ENCODE measurements at regions not wholly inside any gene's neighbourhood (a gene's known extent, or its start where the extent isn't known, plus 50 kb on each side); places are given as distances from the start of the nearest gene placed in this dataset.

GRCh38 chr12:127294651-127295210 is 972.2 kb upstream of the TMEM132C start:
- H3K27ac ChIP-seq (ENCODE audit: low read length), result no peak overlapping the region
- H3K4me3 ChIP-seq (ENCODE audit: low read length), result no peak overlapping the region
- H3K4me1 ChIP-seq (ENCODE audit: insufficient read depth, low read length), result no peaks in the 10 kb centered on the region
- H3K36me3 ChIP-seq (ENCODE audit: insufficient read depth, low read depth, low read length), result no peaks in the 10 kb centered on the region
- no peaks in the 10 kb centered on the region for H3K27me3 ChIP-seq (ENCODE audit: insufficient read depth, low read length)
- H3K9ac ChIP-seq (ENCODE audit: low read depth, low read length), result no peak overlapping the region
- H3K9me3 ChIP-seq (ENCODE audit: insufficient read depth, low read depth, low read length), result peaks cover 6% of the 10 kb centered on the region; the same call in 1 of the 2 replicates

GRCh38 chr12:127295630-127296029 is 971.3 kb upstream of the TMEM132C start:
- H3K9ac ChIP-seq (ENCODE audit: low read depth, low read length), result no peak overlapping the region
- no peaks in the 10 kb centered on the region for H3K27me3 ChIP-seq (ENCODE audit: insufficient read depth, low read length)
- no peaks in the 10 kb centered on the region for H3K4me1 ChIP-seq (ENCODE audit: insufficient read depth, low read length)
- no peaks in the 10 kb centered on the region for H3K36me3 ChIP-seq (ENCODE audit: insufficient read depth, low read depth, low read length)
- H3K27ac ChIP-seq (ENCODE audit: low read length), result no peak overlapping the region
- H3K9me3 ChIP-seq (ENCODE audit: insufficient read depth, low read depth, low read length), result peaks cover 9% of the 10 kb centered on the region; the same call in 1 of the 2 replicates
- H3K4me3 ChIP-seq (ENCODE audit: low read length), result no peak overlapping the region

DNA sequence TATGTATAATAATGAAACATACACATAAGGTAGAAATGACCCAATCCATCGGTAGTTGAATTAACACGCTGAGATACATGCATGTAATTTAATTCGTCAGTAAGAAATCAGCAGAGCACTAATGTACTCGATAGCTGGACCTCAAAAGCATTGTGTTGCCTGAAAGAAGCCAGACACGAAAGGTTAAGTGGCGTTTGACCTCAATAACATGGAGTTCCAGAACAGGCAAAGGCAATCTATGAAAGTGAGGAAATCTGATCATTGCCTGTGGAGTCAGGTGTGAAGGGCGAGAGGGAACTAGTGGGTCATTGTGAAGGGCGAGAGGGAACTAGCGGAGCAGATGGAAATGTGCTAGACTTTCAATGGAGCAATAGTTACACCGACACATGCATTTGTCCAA is 970.4 kb upstream of the TMEM132C start:
- peaks cover 9% of the 10 kb centered on the region; the same call in 1 of the 2 replicates for H3K9me3 ChIP-seq (ENCODE audit: insufficient read depth, low read depth, low read length)
- H3K4me3 ChIP-seq (ENCODE audit: low read length), result no peak overlapping the region
- no peak overlapping the region for H3K27ac ChIP-seq (ENCODE audit: low read length)
- H3K36me3 ChIP-seq (ENCODE audit: insufficient read depth, low read depth, low read length), result no peaks in the 10 kb centered on the region
- H3K9ac ChIP-seq (ENCODE audit: low read depth, low read length), result no peak overlapping the region
- H3K4me1 ChIP-seq (ENCODE audit: insufficient read depth, low read length), result no peaks in the 10 kb centered on the region
- H3K27me3 ChIP-seq (ENCODE audit: insufficient read depth, low read length), result no peaks in the 10 kb centered on the region

GRCh38 chr12:127297327-127297726 is 969.6 kb upstream of the TMEM132C start:
- peaks cover 9% of the 10 kb centered on the region; the same call in 1 of the 2 replicates for H3K9me3 ChIP-seq (ENCODE audit: insufficient read depth, low read depth, low read length)
- no peak overlapping the region for H3K4me3 ChIP-seq (ENCODE audit: low read length)
- no peaks in the 10 kb centered on the region for H3K4me1 ChIP-seq (ENCODE audit: insufficient read depth, low read length)
- H3K27me3 ChIP-seq (ENCODE audit: insufficient read depth, low read length), result no peaks in the 10 kb centered on the region
- no peak overlapping the region for H3K27ac ChIP-seq (ENCODE audit: low read length)
- no peak overlapping the region for H3K9ac ChIP-seq (ENCODE audit: low read depth, low read length)
- H3K36me3 ChIP-seq (ENCODE audit: insufficient read depth, low read depth, low read length), result no peaks in the 10 kb centered on the region

DNA sequence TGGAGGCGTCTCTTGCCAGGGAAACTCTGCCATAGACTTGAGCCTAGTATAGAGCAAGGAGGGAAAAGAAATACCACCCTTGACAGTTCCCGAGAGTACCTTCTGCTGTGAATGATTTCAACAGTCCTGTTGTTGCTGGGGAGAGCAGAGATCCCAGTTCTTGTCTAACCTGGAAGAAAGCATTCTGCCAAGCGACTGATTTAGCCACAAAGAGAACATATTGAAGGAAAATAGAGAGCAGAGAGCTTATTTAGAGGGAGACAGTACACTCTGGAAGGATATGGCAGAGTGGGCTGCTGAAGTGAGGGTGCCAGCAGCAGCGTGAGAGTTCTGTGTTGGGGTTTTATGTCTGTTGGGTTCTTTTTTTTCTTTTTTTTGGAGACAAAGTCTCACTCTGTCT is 966.9 kb upstream of the TMEM132C start:
- Histone ChIP-seq H3K27me3 (ENCODE audit: insufficient read depth, low read length) (no peaks in the 10 kb centered on the region), H3K4me1 (ENCODE audit: insufficient read depth, low read length) (no peaks in the 10 kb centered on the region), H3K36me3 (ENCODE audit: insufficient read depth, low read depth, low read length) (no peaks in the 10 kb centered on the region), H3K9me3 (ENCODE audit: insufficient read depth, low read depth, low read length) (peaks cover 9% of the 10 kb centered on the region; the same call in 1 of the 2 replicates), H3K9ac (ENCODE audit: low read depth, low read length) (no peak overlapping the region), H3K4me3 (ENCODE audit: low read length) (no peak overlapping the region), H3K27ac (ENCODE audit: low read length) (no peak overlapping the region)

- Histone ChIP-seq H3K4me1 (ENCODE audit: insufficient read depth, low read length) (no peaks in the 10 kb centered on the region), H3K27me3 (ENCODE audit: insufficient read depth, low read length) (no peaks in the 10 kb centered on the region), H3K36me3 (ENCODE audit: insufficient read depth, low read depth, low read length) (no peaks in the 10 kb centered on the region), H3K4me3 (ENCODE audit: low read length) (no peak overlapping the region), H3K9me3 (ENCODE audit: insufficient read depth, low read depth, low read length) (peaks cover 9% of the 10 kb centered on the region; the same call in 1 of the 2 replicates), H3K9ac (ENCODE audit: low read depth, low read length) (no peak overlapping the region), H3K27ac (ENCODE audit: low read length) (no peak overlapping the region)
Observed at GRCh38 chr12:127300753-127301152, 966.2 kb upstream of the TMEM132C start.

DNA sequence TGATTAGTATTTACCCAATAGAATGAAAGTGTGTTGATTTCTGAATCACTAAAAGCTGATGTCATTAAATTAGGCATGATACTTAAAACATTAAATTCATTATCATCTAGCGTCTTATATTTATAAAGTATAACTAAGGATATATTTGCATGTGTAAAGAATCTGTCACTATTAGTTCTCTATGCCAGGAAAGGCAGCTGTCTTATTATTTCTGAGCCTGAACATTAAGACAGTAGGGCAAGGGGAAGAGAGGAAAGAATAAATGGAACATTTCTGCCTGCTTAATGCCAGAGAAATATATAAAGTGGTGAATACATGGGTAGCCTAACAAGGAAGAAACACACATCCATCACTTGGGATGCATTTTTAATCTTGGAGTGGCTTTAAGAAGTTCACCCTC is 965.1 kb upstream of the TMEM132C start:
- no peaks in the 10 kb centered on the region for H3K4me1 ChIP-seq (ENCODE audit: insufficient read depth, low read length)
- H3K27me3 ChIP-seq (ENCODE audit: insufficient read depth, low read length), result no peaks in the 10 kb centered on the region
- no peak overlapping the region for H3K9ac ChIP-seq (ENCODE audit: low read depth, low read length)
- H3K27ac ChIP-seq (ENCODE audit: low read length), result no peak overlapping the region
- no peak overlapping the region for H3K4me3 ChIP-seq (ENCODE audit: low read length)
- H3K9me3 ChIP-seq (ENCODE audit: insufficient read depth, low read depth, low read length), result peaks cover 9% of the 10 kb centered on the region; the same call in 1 of the 2 replicates
- no peaks in the 10 kb centered on the region for H3K36me3 ChIP-seq (ENCODE audit: insufficient read depth, low read depth, low read length)

- H3K36me3 ChIP-seq (ENCODE audit: insufficient read depth, low read depth, low read length), result no peaks in the 10 kb centered on the region
- H3K4me3 ChIP-seq (ENCODE audit: low read length), result no peak overlapping the region
- no peaks in the 10 kb centered on the region for H3K9me3 ChIP-seq (ENCODE audit: insufficient read depth, low read depth, low read length)
- H3K27me3 ChIP-seq (ENCODE audit: insufficient read depth, low read length), result no peaks in the 10 kb centered on the region
- no peak overlapping the region for H3K27ac ChIP-seq (ENCODE audit: low read length)
- H3K9ac ChIP-seq (ENCODE audit: low read depth, low read length), result no peak overlapping the region
- no peaks in the 10 kb centered on the region for H3K4me1 ChIP-seq (ENCODE audit: insufficient read depth, low read length)
Observed at GRCh38 chr12:127304751-127305725, 961.9 kb upstream of the TMEM132C start.

DNA sequence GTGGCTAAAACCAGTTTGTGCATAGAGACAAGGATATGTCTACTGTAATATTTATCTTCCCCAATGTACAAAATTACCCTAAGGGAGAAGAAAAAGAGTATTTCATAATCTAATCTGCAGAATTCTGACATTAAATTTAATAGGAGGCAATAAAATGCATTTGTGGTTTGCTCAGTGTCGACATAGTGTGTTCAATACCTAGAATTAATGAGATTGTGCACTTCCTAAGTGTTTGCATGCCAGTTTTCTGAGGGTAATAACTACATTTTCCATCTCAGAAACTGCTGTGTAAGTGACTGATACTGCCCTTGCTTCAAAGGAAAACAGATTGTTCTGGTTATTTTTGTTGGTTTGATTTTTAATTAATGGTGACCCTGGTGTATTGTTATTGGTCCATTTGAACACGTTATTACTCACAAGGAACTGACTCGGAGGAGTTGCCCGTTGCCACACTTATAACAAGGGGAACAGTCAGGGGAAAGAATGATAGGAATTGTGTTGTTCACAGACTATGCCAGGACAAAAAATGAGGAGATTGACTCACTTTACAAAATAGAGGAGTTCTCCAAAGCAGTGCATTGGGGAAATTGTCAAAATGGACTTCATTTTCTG is 960.3 kb upstream of the TMEM132C start:
- Histone ChIP-seq H3K9ac (ENCODE audit: low read depth, low read length) (no peak overlapping the region), H3K27ac (ENCODE audit: low read length) (no peak overlapping the region), H3K27me3 (ENCODE audit: insufficient read depth, low read length) (no peaks in the 10 kb centered on the region), H3K36me3 (ENCODE audit: insufficient read depth, low read depth, low read length) (no peaks in the 10 kb centered on the region), H3K4me3 (ENCODE audit: low read length) (no peak overlapping the region), H3K9me3 (ENCODE audit: insufficient read depth, low read depth, low read length) (no peaks in the 10 kb centered on the region), H3K4me1 (ENCODE audit: insufficient read depth, low read length) (no peaks in the 10 kb centered on the region)

DNA sequence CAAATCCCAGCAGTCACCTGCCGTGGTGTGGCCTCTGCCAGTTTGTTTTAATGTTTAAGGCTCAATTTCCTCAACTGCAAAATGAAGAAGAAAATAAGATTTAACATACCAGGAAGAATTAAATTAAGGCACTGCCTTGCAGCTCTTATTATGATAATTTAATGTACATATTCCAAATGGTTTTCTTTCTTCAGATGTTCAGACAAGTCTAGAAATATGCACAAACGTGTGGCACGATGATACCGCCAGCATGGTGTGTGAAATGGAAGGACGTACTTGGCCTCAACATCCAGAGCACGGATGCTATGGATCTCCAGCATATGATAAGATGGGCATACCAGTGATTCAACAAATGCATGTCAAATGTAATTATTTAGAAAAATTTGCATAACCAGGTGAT is 959.4 kb upstream of the TMEM132C start:
- Histone ChIP-seq H3K27me3 (ENCODE audit: insufficient read depth, low read length) (no peaks in the 10 kb centered on the region), H3K36me3 (ENCODE audit: insufficient read depth, low read depth, low read length) (no peaks in the 10 kb centered on the region), H3K4me3 (ENCODE audit: low read length) (no peak overlapping the region), H3K4me1 (ENCODE audit: insufficient read depth, low read length) (no peaks in the 10 kb centered on the region), H3K27ac (ENCODE audit: low read length) (no peak overlapping the region), H3K9me3 (ENCODE audit: insufficient read depth, low read depth, low read length) (no peaks in the 10 kb centered on the region), H3K9ac (ENCODE audit: low read depth, low read length) (no peak overlapping the region)

GRCh38 chr12:127308148-127308547 is 958.8 kb upstream of the TMEM132C start:
- H3K9me3 ChIP-seq (ENCODE audit: insufficient read depth, low read depth, low read length), result no peaks in the 10 kb centered on the region
- no peaks in the 10 kb centered on the region for H3K4me1 ChIP-seq (ENCODE audit: insufficient read depth, low read length)
- H3K4me3 ChIP-seq (ENCODE audit: low read length), result no peak overlapping the region
- no peaks in the 10 kb centered on the region for H3K36me3 ChIP-seq (ENCODE audit: insufficient read depth, low read depth, low read length)
- no peak overlapping the region for H3K9ac ChIP-seq (ENCODE audit: low read depth, low read length)
- no peaks in the 10 kb centered on the region for H3K27me3 ChIP-seq (ENCODE audit: insufficient read depth, low read length)
- no peak overlapping the region for H3K27ac ChIP-seq (ENCODE audit: low read length)

All from iPS-20b (cell line).